Kidney (tissue), 13 donors: ENCODE measurements at regions not wholly inside any gene's neighbourhood (a gene's known extent, or its start where the extent isn't known, plus 50 kb on each side); places are given as distances from the start of the nearest gene placed in this dataset.
A peak's percentile ranks its signal among the peaks of the same experiment; 100 is the strongest.

Source experiments
- DNase-seq, 5 donors: peaks; one replicate each; pipeline ENCODE4 v3.0.0-alpha.2; 2013 to 2020
- FAIRE-seq: peaks from 2 replicates; lab custom pipeline; 2012; peaks lifted over from hg19 to GRCh38; lab: Jason Lieb, UNC
- H3K27ac ChIP-seq, 2 donors: one replicate each; pipeline ENCODE4 v1.7.0; 2013; ENCODE audit warnings: low read depth in 2 of 2, low read length in 2 of 2, inconsistent platforms in 1 of 2
- H3K27me3 ChIP-seq: one replicate; pipeline ENCODE4 v1.7.1; 2013; ENCODE audit warnings: low read length, inconsistent platforms; ENCODE audit not compliant: control insufficient read depth, insufficient read depth
- H3K36me3 ChIP-seq, 3 donors: one replicate each; pipeline versions ENCODE4 v1.7.0 to v1.7.1; 2013; ENCODE audit warnings: low read length in 3 of 3, control low read depth in 1 of 3, inconsistent platforms in 1 of 3; ENCODE audit not compliant: insufficient read depth in 3 of 3, control insufficient read depth in 2 of 3
- H3K4me1 ChIP-seq, 3 donors: one replicate each; pipeline versions ENCODE4 v1.7.0 to v1.7.1; 2013; ENCODE audit warnings: low read length in 3 of 3, inconsistent platforms in 1 of 3, low read depth in 1 of 3; ENCODE audit not compliant: control insufficient read depth in 2 of 3, insufficient read depth in 2 of 3
- H3K4me3 ChIP-seq, 3 donors: one replicate each; pipeline versions ENCODE4 v1.7.0 to v1.8.1; 2013; ENCODE audit warnings: low read length in 3 of 3, control low read depth in 1 of 3, inconsistent platforms in 1 of 3
- H3K9ac ChIP-seq, 3 donors: one replicate each; pipeline versions ENCODE4 v1.7.0 to v1.7.1; 2013; ENCODE audit warnings: low read length in 3 of 3, control low read depth in 1 of 3, inconsistent platforms in 1 of 3
- H3K9me3 ChIP-seq, 3 donors: one replicate each; pipeline versions ENCODE4 v1.7.0 to v1.7.1; 2013; ENCODE audit warnings: low read length in 3 of 3, control low read depth in 1 of 3, inconsistent platforms in 1 of 3; ENCODE audit not compliant: control insufficient read depth in 2 of 3, insufficient read depth in 1 of 3
- CTCF ChIP-seq: IDR thresholded peaks from 3 replicates; pipeline ENCODE4 v1.5.1; 2012; ENCODE audit warnings: mild to moderate bottlenecking, moderate library complexity, borderline replicate concordance; ENCODE audit not compliant: insufficient read depth; ENCODE audit errors: extremely low read depth
- intact Hi-C: fragments of 100-400 bp; cut with DNase I; formaldehyde crosslinking; loops from one replicate; pipeline ENCODE4 v1.11.1; 2022
- donor health status: control.
- donor health status: control.
- donor health status: control.
- donor health status: control.
- donor health status: control.
- donor health status: DM: yes; HTN: yes; CAD: no.
- donor health status: Normal renal cell carcinoma (clear cell type).

GRCh38 chr2:4192119-4192518 is 488.7 kb downstream of the DCDC2C start:
- no peaks in the 10 kb centered on the region for H3K9me3 ChIP-seq
- no peak overlapping the region for H3K9ac ChIP-seq
- H3K4me3 ChIP-seq = no peak overlapping the region
- TF ChIP-seq CTCF = no peak
- no peaks in the 10 kb centered on the region for H3K36me3 ChIP-seq
- no peaks in the 10 kb centered on the region for H3K4me1 ChIP-seq
- H3K27me3 ChIP-seq = no peaks in the 10 kb centered on the region
- no peak for DNase-seq
- no peak for FAIRE-seq
- intact Hi-C loops = no loop called here
- no peak overlapping the region for H3K27ac ChIP-seq

GRCh38 chr2:4214444-4215205 is 511.2 kb downstream of the DCDC2C start:
- FAIRE-seq = no peak
- intact Hi-C loops = no loop called here
- TF ChIP-seq CTCF = no peak
- Histone ChIP-seq H3K27ac (no peak overlapping the region), H3K9ac (no peak overlapping the region), H3K4me1 (no peaks in the 10 kb centered on the region), H3K27me3 (no peaks in the 10 kb centered on the region), H3K9me3 (peaks cover 0 to 2% (median 0%) of the 10 kb centered on the region in 3 donors), H3K4me3 (no peak overlapping the region), H3K36me3 (no peaks in the 10 kb centered on the region)
- peak in 4 of 5 donors; percentile 44 to 82 (median 66) for DNase-seq

- Histone ChIP-seq H3K9me3 (no peaks in the 10 kb centered on the region), H3K36me3 (no peaks in the 10 kb centered on the region), H3K9ac (no peak overlapping the region), H3K4me3 (no peak overlapping the region), H3K27me3 (no peaks in the 10 kb centered on the region), H3K27ac (no peak overlapping the region), H3K4me1 (no peaks in the 10 kb centered on the region)
- intact Hi-C loops = no loop called here
- no peak for TF ChIP-seq CTCF
- FAIRE-seq (no peak), DNase-seq (no peak)
Measured at GRCh38 chr2:4217737-4218136, 514.4 kb downstream of the DCDC2C start.
